Transverse colon (tissue), 4 donors: ENCODE measurements at regions not wholly inside any gene's neighbourhood (a gene's known extent, or its start where the extent isn't known, plus 50 kb on each side); places are given as distances from the start of the nearest gene placed in this dataset.

ENCODE experiments used
- DNase-seq: peaks from one replicate; pipeline ENCODE4 v3.0.0-alpha.2; 2019
- H3K27ac ChIP-seq, 4 donors: fragments of 200-600 bp; sonication (generic); 2 replicates each; pipeline ENCODE4 v1.5.1; 2016 to 2018; ENCODE audit warnings: inconsistent platforms in 4 of 4
- H3K27me3 ChIP-seq: fragments of 200-600 bp; sonication (generic); 2 replicates; pipeline ENCODE4 v1.5.1; 2017; ENCODE audit warnings: inconsistent platforms
- H3K36me3 ChIP-seq, 4 donors: fragments of 200-600 bp; sonication (generic); 2 replicates each; pipeline ENCODE4 v1.5.1; 2017 to 2019; ENCODE audit warnings: inconsistent platforms in 4 of 4
- H3K4me1 ChIP-seq, 4 donors: fragments of 200-600 bp; sonication (generic); 2 replicates each; pipeline ENCODE4 v1.5.1; 2017 to 2020; ENCODE audit warnings: inconsistent platforms in 4 of 4
- H3K4me3 ChIP-seq, 4 donors: fragments of 200-600 bp; sonication (generic); 1 replicate in 1 of 4; 2 replicates in 3 of 4; pipeline versions ENCODE4 v1.5.1 to v1.6.1; 2017 to 2019; ENCODE audit warnings: inconsistent platforms in 4 of 4
- H3K9me3 ChIP-seq, 2 donors: fragments of 200-600 bp; sonication (generic); 2 replicates each; pipeline ENCODE4 v1.5.1; 2017 to 2019; ENCODE audit warnings: inconsistent platforms in 2 of 2
- EP300 ChIP-seq: sonication (generic); formaldehyde crosslinking; IDR thresholded peaks from one replicate; pipeline ENCODE4 v1.6.1; 2017; ENCODE audit warnings: antibody characterized with exemption, low read depth
- POLR2A ChIP-seq: fragments of 450-650 bp; IDR thresholded peaks from one replicate; pipeline ENCODE4 v1.6.1; 2016; ENCODE audit warnings: antibody characterized with exemption, mild to moderate bottlenecking, moderate library complexity
- POLR2AphosphoS5 ChIP-seq, 3 donors: sonication (generic); formaldehyde crosslinking; IDR thresholded peaks; one replicate each; pipeline ENCODE4 v1.6.1; 2016; ENCODE audit warnings: antibody characterized with exemption in 3 of 3
- WGBS, 2 donors: methylation state at CpG; one replicate each; pipeline ENCODE4 v1.1.5; 2018; ENCODE audit warnings: low coverage in 1 of 2; 5-methylcytosine and 5-hydroxymethylcytosine counted together
- in situ Hi-C, 4 donors: fragments of 200-750 bp; cut with MboI; loops; one replicate each; pipeline versions ENCODE4 v1.15.0 to v1.15.1; 2017; ENCODE audit warnings: low sequenced_read_pairs in 3 of 4, low pct_ligation_motif_present in 1 of 4, low pct_unique_long_range_greater_than_20kb in 1 of 4
- intact Hi-C: fragments of 100-400 bp; cut with DNase I; formaldehyde crosslinking; loops from one replicate; pipeline ENCODE4 v1.15.1; 2023; ENCODE audit warnings: low total_unique reads
- TF ChIP-seq, protein P1 (sequence below), 5 experiments: fragments of 200-600 bp in 3 of 5; fragments of 450-650 bp in 2 of 5; sonication (generic) in 3 of 5; IDR thresholded peaks; 1 replicate in 2 of 5; 2 replicates in 3 of 5; pipeline ENCODE4 v1.5.1; 2016 to 2017; ENCODE audit warnings: antibody characterized with exemption in 5 of 5, inconsistent platforms in 3 of 5, mild to moderate bottlenecking in 2 of 5, moderate library complexity in 1 of 5

DNA sequence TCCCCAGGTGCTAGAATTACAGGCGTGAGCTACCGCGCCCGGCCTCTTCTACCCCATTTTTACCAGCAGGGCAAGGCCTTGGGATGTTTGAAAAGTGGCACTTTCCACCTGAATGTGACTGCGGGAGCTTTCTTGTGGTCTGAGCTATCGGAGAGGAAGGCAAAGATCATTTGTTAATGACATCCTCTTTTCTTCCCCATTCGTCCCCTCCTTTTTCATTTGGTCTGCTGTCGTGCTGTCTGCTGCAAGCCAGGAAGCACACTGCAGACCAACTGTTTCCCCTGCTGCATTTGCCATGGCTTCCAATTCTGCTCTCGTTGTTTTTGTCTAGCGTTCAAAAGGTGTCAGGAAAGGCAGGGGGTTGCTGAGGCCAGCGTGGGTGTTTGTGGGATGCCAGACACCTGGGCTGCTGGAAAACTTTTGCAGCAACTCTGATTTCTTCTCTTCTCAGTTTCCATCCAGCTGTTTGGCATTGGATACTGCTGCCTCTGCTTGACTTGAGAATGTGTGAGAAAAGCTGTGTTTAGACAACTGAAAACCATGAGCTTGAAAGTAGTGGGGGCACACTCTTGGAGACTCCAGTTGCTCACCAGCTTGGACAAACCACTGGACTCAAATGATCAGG lies 196.4 kb upstream of the MSX2 start:
- Histone ChIP-seq H3K4me1 (peaks cover 0 to 9% (median 5%) of the 10 kb centered on the region in 4 donors), H3K27ac (no peak overlapping the region), H3K9me3 (no peaks in the 10 kb centered on the region), H3K27me3 (no peaks in the 10 kb centered on the region), H3K4me3 (no peak overlapping the region), H3K36me3 (no peaks in the 10 kb centered on the region)
- intact Hi-C loops = no loop called here
- TF ChIP-seq POLR2A = no peak
- no peak for TF ChIP-seq EP300
- no peak for TF ChIP-seq POLR2AphosphoS5 (IDR thresholded peaks at IDR 0.05)
- TF ChIP-seq, protein P1, sequence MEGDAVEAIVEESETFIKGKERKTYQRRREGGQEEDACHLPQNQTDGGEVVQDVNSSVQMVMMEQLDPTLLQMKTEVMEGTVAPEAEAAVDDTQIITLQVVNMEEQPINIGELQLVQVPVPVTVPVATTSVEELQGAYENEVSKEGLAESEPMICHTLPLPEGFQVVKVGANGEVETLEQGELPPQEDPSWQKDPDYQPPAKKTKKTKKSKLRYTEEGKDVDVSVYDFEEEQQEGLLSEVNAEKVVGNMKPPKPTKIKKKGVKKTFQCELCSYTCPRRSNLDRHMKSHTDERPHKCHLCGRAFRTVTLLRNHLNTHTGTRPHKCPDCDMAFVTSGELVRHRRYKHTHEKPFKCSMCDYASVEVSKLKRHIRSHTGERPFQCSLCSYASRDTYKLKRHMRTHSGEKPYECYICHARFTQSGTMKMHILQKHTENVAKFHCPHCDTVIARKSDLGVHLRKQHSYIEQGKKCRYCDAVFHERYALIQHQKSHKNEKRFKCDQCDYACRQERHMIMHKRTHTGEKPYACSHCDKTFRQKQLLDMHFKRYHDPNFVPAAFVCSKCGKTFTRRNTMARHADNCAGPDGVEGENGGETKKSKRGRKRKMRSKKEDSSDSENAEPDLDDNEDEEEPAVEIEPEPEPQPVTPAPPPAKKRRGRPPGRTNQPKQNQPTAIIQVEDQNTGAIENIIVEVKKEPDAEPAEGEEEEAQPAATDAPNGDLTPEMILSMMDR (IDR thresholded peaks at IDR 0.05) = no peak
- in situ Hi-C loops = no loop called here
- no peak for DNase-seq
- WGBS, 2 donors = 53% methylated on average over 11 of the region's 11 CpGs; no CpG with 5 or more reads in 1 of the 2 donors

DNA sequence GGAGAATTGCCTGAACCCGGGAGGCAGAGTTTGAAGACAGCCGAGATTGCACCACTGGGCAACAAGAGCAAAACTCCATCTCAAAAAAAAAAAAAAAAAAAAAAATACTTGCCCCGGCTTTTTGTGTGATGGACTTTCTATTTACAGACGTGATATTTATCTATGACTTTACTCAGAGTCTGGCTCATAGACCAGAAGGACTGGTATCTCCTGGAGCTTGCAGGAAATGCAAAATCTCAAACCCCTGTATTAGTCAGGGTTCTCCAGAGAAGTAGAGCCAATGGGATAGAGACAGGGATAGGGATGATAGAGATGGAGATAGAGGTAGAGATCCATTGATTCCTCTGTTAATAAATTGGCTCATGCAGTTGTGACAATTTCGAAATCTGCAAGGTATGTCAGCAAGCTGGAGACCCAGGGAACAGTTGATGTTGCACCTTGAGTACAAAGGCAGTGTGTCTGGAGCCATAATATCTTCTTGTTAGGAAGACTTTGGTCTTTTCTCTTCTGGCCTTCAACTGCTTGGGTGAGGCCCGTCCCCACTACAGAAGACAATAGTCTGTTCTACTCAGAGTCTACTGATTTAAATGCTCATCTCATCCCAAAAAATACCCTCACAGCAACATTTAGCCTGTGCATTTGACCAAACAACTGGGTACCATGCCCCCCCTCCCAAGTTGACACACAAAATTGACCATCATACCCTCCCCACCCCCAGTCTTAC lies 195.4 kb upstream of the MSX2 start:
- Histone ChIP-seq H3K27ac (no peak overlapping the region), H3K36me3 (no peaks in the 10 kb centered on the region), H3K4me1 (peaks cover 0 to 9% (median 5%) of the 10 kb centered on the region in 4 donors), H3K4me3 (no peak overlapping the region), H3K9me3 (no peaks in the 10 kb centered on the region), H3K27me3 (no peaks in the 10 kb centered on the region)
- WGBS, 2 donors = 83 to 92% methylated on average over 2 to 6 of the region's 6 CpGs
- no peak for DNase-seq
- intact Hi-C loops (no loop called here), in situ Hi-C loops (no loop called here)
- no peak for TF ChIP-seq EP300
- TF ChIP-seq, protein P1 (IDR thresholded peaks at IDR 0.05) = no peak
- no peak for TF ChIP-seq POLR2A
- TF ChIP-seq POLR2AphosphoS5 (IDR thresholded peaks at IDR 0.05) = no peak

DNA sequence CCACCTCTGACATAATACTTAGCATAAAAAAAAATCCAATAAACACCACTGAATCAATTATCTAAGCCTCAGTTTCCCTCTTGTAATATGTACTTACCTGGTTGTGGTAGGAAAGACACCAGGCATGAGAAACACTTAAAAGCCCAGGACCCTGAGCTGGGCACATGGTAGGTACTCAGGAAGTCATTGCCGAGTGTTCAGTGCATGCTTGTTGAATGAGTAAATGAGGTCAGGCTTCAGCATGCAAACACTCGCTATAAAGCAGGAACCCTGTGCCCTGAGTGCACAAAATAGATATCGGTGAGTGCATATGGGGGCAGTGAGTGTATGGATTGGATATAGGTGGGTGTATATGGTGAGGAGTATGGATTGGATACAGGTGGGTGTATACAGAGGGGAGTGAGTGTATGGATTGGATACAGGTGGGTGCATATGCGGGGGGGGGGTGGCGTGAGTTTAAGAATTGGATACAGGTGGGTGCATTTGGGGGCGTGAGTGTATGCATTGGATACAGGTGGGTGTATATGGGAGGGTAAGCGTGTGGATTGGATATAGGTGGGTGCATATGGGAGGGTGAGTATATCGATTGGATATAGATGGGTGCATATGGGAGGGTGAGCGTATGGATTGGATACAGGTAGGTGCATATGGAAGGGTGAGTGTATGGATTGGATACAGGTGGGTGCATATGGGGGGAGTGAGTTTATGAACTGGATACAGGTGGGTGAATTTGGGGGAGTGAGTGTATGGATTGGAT lies 194.3 kb upstream of the MSX2 start:
- intact Hi-C loops = no loop called here
- WGBS, 2 donors = 82 to 91% methylated on average over 8 to 9 of the region's 9 CpGs
- H3K27me3 ChIP-seq = no peaks in the 10 kb centered on the region
- no peaks in the 10 kb centered on the region for H3K36me3 ChIP-seq
- H3K27ac ChIP-seq = no peak overlapping the region
- H3K4me3 ChIP-seq = no peak overlapping the region
- TF ChIP-seq EP300 = no peak
- TF ChIP-seq POLR2A = no peak
- no peak for TF ChIP-seq POLR2AphosphoS5 (IDR thresholded peaks at IDR 0.05)
- TF ChIP-seq, protein P1 (IDR thresholded peaks at IDR 0.05) = no peak
- peaks cover 0 to 9% (median 5%) of the 10 kb centered on the region in 4 donors for H3K4me1 ChIP-seq
- in situ Hi-C loops = no loop called here
- DNase-seq = no peak
- H3K9me3 ChIP-seq = no peaks in the 10 kb centered on the region

DNA sequence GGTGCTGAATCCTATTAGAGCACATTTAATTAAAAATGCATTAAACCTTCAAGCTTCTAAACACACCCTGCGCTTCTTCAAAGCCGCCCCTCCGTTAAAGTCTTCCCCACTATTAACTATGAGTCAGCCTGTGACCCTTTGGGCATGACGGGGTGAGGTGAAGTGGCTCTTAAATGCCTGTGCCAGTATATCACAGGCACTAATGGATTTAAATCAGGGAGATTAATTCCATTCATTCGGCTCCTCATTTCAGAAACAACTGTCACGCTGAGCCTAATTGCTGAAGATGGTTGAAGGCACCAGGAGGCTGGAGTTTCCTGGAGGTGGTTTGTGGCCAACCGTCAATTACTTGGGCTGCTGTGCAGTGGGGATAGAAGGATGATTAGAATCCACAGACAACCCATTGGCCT lies 192.6 kb upstream of the MSX2 start:
- intact Hi-C loops (no loop called here), in situ Hi-C loops (no loop called here)
- TF ChIP-seq POLR2AphosphoS5 (IDR thresholded peaks at IDR 0.05) (no peak), POLR2A (no peak), EP300 (no peak)
- TF ChIP-seq, protein P1 (IDR thresholded peaks at IDR 0.05) = no peak
- peaks cover 0 to 9% (median 5%) of the 10 kb centered on the region in 4 donors for H3K4me1 ChIP-seq
- 64 to 86% methylated on average over 5 to 7 of the region's 7 CpGs for WGBS, 2 donors
- DNase-seq = no peak
- no peak overlapping the region for H3K4me3 ChIP-seq
- H3K27ac ChIP-seq = no peak overlapping the region
- no peaks in the 10 kb centered on the region for H3K27me3 ChIP-seq
- H3K36me3 ChIP-seq = no peaks in the 10 kb centered on the region
- H3K9me3 ChIP-seq = no peaks in the 10 kb centered on the region
